GM12874 (cell line): ENCODE measurements at regions not wholly inside any gene's neighbourhood (a gene's known extent, or its start where the extent isn't known, plus 50 kb on each side); places are given as distances from the start of the nearest gene placed in this dataset.

Experiments
- TF ChIP-seq, protein P1 (sequence below): IDR thresholded peaks from 2 replicates; pipeline ENCODE4 v1.5.1; 2011; ENCODE audit warnings: low read depth, mild to moderate bottlenecking, control low read depth, low read length, moderate library complexity; ENCODE audit not compliant: insufficient read depth

DNA sequence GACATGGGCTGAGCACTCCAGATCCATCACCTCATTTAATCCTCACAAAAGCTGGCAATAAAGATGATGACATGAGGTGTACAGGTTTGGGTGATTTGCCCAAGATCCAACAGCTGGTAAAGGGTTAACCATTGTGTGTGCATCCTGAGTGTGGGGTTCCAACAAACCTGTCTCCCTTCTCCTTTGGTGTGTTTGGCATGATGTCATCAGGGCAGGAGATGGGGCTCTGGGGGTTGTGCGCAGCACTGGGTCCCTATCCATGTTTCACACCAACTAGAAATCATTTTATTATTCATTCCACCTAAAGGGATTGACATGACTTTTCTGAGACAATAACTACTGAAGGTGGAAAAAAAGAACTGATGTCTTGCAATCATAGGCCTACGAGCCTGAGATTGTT lies 452.5 kb downstream of the SIPA1L2 start:
- TF ChIP-seq, protein P1, sequence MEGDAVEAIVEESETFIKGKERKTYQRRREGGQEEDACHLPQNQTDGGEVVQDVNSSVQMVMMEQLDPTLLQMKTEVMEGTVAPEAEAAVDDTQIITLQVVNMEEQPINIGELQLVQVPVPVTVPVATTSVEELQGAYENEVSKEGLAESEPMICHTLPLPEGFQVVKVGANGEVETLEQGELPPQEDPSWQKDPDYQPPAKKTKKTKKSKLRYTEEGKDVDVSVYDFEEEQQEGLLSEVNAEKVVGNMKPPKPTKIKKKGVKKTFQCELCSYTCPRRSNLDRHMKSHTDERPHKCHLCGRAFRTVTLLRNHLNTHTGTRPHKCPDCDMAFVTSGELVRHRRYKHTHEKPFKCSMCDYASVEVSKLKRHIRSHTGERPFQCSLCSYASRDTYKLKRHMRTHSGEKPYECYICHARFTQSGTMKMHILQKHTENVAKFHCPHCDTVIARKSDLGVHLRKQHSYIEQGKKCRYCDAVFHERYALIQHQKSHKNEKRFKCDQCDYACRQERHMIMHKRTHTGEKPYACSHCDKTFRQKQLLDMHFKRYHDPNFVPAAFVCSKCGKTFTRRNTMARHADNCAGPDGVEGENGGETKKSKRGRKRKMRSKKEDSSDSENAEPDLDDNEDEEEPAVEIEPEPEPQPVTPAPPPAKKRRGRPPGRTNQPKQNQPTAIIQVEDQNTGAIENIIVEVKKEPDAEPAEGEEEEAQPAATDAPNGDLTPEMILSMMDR, result no peak

DNA sequence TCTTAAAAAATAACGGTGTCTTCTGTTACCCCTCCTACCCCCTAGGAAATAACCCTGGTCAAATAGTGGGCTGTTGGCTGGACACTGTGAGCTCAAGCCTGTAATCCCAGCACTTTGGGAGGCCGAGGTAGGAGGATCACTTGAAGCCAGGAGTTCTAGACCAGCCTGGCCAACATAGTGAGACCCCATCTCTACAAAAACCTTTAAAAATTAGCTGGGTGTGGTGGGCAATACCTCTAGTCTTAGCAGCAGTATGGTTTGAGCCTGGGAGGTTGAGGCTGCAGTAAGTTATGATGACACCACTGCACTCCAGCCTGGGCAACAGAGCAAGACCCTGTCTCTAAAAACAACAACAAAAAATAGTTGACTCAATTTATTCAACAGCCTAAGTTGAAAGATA lies 453.7 kb downstream of the SIPA1L2 start:
- TF ChIP-seq, protein P1, result no peak

DNA sequence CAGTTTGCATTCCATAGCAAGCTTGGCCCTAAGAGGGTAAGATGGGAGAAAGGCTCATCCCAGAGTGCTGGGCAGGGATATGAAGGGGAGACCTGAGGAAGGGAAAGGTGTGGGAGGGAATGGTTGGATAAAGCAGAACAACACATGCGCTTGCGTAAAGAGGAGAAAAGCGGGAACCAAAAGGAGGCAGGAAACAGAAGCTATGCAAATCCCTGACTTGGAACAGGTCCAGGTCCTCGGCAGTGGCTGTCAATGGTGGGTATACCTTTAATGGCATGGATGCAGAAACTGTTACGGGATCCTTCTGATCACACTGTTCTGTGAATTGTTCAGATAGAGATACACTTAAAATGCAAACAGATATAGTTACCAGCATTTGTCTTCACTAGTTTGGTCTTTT lies 455.6 kb downstream of the SIPA1L2 start:
- TF ChIP-seq, protein P1, result no peak

DNA sequence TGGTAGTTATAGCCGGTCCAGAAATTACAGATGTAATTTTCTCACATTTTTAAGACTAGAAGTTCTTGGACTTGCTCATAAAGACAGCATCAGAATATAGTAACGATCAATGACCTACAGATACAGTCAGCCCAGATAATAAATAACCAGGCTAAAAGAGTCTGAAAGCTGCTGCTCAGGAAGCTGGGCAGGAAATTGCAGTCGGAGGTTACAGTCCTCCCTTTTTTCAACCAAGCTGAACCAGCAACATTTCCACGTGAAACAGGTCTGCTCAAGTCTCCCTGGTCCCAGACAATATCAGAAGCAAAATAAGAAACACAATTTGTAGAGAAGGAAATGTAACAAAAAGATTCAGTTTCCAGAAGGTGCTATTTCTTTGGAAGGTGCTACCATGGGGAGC lies 457.4 kb downstream of the SIPA1L2 start:
- TF ChIP-seq, protein P1, result no peak

DNA sequence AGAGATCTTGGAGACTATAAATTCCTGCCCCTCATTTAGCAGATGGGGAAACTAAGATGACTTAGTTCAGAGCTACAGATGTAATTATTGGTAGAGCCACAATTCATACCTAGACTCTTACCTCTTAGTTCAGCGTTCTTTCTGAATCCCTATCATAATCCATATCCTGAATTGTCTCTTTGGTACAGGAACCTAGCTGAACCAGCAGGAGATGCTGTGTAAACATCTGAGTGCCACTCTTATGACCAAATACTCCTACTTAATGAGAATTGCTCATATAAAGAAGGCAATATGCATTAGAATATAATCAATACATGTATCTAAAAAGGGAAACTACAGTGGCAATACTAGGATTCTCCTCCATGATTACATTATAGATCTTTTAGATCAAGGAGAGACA lies 459.0 kb downstream of the SIPA1L2 start:
- TF ChIP-seq, protein P1, result no peak

DNA sequence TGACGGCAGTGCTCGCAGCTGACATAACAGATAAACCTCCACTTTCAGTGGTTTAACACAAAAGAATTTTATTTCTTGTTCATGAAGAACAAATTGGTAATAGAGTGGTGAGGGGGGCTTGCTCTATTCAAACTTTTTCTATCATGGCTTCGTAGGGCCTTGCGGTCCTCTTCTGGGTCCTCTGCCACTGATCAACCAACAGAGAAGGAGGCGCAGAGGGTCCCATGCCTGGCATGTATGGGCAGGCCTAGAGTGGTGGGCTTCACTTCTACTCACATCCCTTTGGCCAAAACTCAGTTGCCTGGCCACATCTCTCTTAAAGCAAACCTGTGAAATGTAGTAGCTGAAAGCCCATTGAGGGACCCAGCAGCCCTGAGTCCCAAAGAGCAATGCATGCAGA lies 460.5 kb downstream of the SIPA1L2 start:
- TF ChIP-seq, protein P1, result no peak

DNA sequence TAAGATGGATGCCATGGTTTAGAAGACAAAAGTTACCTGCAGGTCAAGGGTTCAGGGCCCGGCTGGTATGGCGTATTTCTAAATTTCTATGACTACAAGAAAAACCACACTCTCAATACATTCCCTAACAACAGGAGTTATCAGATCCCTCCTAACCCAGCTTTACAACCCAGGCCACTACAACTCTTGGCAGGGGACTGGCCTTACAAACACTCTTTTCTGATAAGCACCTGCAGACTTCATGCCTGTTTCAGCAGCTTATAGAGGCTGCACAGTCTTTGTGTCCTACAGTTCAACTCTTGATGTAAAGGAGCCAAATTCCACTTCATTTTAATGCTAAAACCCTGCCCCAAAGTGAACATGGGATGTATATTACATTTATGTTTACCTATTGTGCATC lies 461.4 kb downstream of the SIPA1L2 start:
- TF ChIP-seq, protein P1, result no peak

DNA sequence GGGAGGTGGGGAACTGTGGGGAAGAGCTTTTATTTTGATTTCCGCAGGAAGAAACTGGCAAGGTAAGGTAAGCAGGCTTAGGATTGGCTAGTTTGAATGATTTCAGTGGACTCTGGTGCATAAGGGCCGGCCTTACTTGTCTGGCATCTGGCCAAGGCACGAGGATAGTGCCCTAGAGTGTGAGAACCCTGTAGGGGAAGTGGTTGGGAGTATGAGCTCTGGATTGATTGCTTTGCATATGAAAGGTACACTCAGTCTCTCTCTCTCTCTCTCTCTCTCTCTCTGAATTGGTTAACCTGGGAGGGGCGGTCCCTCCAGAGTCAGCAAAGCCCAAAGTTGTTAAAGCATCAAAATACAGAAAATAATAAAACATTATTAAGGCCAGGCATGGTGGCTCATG lies 463.0 kb downstream of the SIPA1L2 start:
- TF ChIP-seq, protein P1, result no peak
